Vagina (tissue), 2 donors: ENCODE measurements at regions not wholly inside any gene's neighbourhood (a gene's known extent, or its start where the extent isn't known, plus 50 kb on each side); places are given as distances from the start of the nearest gene placed in this dataset.
A peak's percentile ranks its signal among the peaks of the same experiment; 100 is the strongest.

Source experiments
- DNase-seq, 2 donors: peaks; one replicate each; pipeline ENCODE4 v3.0.0-alpha.2; 2017; ENCODE audit errors: extremely low spot score in 2 of 2
- H3K27ac ChIP-seq: fragments of 200-600 bp; sonication (generic); one replicate; pipeline ENCODE4 v1.5.1; 2019
- H3K27me3 ChIP-seq: fragments of 200-600 bp; sonication (generic); one replicate; pipeline ENCODE4 v1.5.1; 2019
- H3K36me3 ChIP-seq, 2 donors: fragments of 200-600 bp; sonication (generic); one replicate each; pipeline ENCODE4 v1.5.1; 2017 to 2019
- H3K4me1 ChIP-seq: fragments of 200-600 bp; sonication (generic); one replicate; pipeline ENCODE4 v1.5.1; 2019
- H3K4me3 ChIP-seq, 2 donors: fragments of 200-600 bp; sonication (generic); 1 replicate in 1 of 2; 2 replicates in 1 of 2; pipeline ENCODE4 v1.5.1; 2016 to 2019
- H3K9me3 ChIP-seq: fragments of 200-600 bp; sonication (generic); one replicate; pipeline ENCODE4 v1.5.1; 2019
- CTCF ChIP-seq, 3 experiments: fragments of 450-650 bp in 2 of 3; fragments of 200-600 bp in 1 of 3; sonication (generic) in 1 of 3; IDR thresholded peaks; one replicate each; pipeline ENCODE4 v1.5.1; 2017 to 2019; ENCODE audit warnings: antibody characterized with exemption in 3 of 3, mild to moderate bottlenecking in 2 of 3, moderate library complexity in 2 of 3
- POLR2A ChIP-seq, 2 donors: fragments of 450-650 bp; IDR thresholded peaks; one replicate each; pipeline ENCODE4 v1.6.1; 2017; ENCODE audit warnings: antibody characterized with exemption in 2 of 2, mild to moderate bottlenecking in 2 of 2, moderate library complexity in 2 of 2
- POLR2AphosphoS5 ChIP-seq, 2 donors: sonication (generic); formaldehyde crosslinking; IDR thresholded peaks; one replicate each; pipeline ENCODE4 v1.9.0; 2017; ENCODE audit warnings: antibody characterized with exemption in 2 of 2, mild to moderate bottlenecking in 2 of 2, low read depth in 1 of 2; ENCODE audit not compliant: insufficient read depth in 1 of 2
- intact Hi-C: fragments of 100-400 bp; cut with DNase I; formaldehyde crosslinking; loops from one replicate; pipeline ENCODE4 v1.15.1; 2023

GRCh38 chr17:33968350-33969044 is 286.6 kb upstream of the CCL2 start:
- peak in 1 of 2 donors; percentile 81 for DNase-seq
- no peak for TF ChIP-seq POLR2AphosphoS5 (IDR thresholded peaks at IDR 0.05; ENCODE audit: insufficient read depth in 1 of 2, low read depth in 1 of 2)
- no peak for TF ChIP-seq CTCF (IDR thresholded peaks at IDR 0.05)
- no peak for TF ChIP-seq POLR2A (IDR thresholded peaks at IDR 0.05)
- Histone ChIP-seq H3K36me3 (no peaks in the 10 kb centered on the region), H3K27me3 (no peaks in the 10 kb centered on the region), H3K4me3 (no peak overlapping the region), H3K27ac (no peak overlapping the region), H3K4me1 (peaks cover 7% of the 10 kb centered on the region), H3K9me3 (no peaks in the 10 kb centered on the region)
- intact Hi-C loops: no loop called here

- intact Hi-C loops: no loop called here
- Histone ChIP-seq H3K27ac (no peak overlapping the region), H3K4me3 (no peak overlapping the region), H3K4me1 (peaks cover 7% of the 10 kb centered on the region), H3K9me3 (no peaks in the 10 kb centered on the region), H3K36me3 (no peaks in the 10 kb centered on the region), H3K27me3 (no peaks in the 10 kb centered on the region)
- DNase-seq: no peak
- TF ChIP-seq CTCF (IDR thresholded peaks at IDR 0.05): no peak
- TF ChIP-seq POLR2A (IDR thresholded peaks at IDR 0.05): no peak
Observed at GRCh38 chr17:33970279-33970678, 284.8 kb upstream of the CCL2 start.

GRCh38 chr17:33972763-33973162 is 282.3 kb upstream of the CCL2 start:
- TF ChIP-seq POLR2A (IDR thresholded peaks at IDR 0.05) (no peak), CTCF (IDR thresholded peaks at IDR 0.05) (no peak), POLR2AphosphoS5 (IDR thresholded peaks at IDR 0.05; ENCODE audit: insufficient read depth in 1 of 2, low read depth in 1 of 2) (no peak)
- Histone ChIP-seq H3K9me3 (no peaks in the 10 kb centered on the region), H3K36me3 (no peaks in the 10 kb centered on the region), H3K4me1 (peaks cover 7% of the 10 kb centered on the region), H3K27ac (no peak overlapping the region), H3K27me3 (no peaks in the 10 kb centered on the region), H3K4me3 (no peak overlapping the region)
- DNase-seq: no peak
- intact Hi-C loops: no loop called here

GRCh38 chr17:33973491-33973890 is 281.6 kb upstream of the CCL2 start:
- no peak overlapping the region for H3K4me3 ChIP-seq
- intact Hi-C loops: no loop called here
- no peak overlapping the region for H3K27ac ChIP-seq
- no peaks in the 10 kb centered on the region for H3K9me3 ChIP-seq
- TF ChIP-seq CTCF (IDR thresholded peaks at IDR 0.05): no peak
- TF ChIP-seq POLR2AphosphoS5 (IDR thresholded peaks at IDR 0.05; ENCODE audit: insufficient read depth in 1 of 2, low read depth in 1 of 2): no peak
- no peak for TF ChIP-seq POLR2A (IDR thresholded peaks at IDR 0.05)
- no peaks in the 10 kb centered on the region for H3K4me1 ChIP-seq
- H3K36me3 ChIP-seq: no peaks in the 10 kb centered on the region
- DNase-seq: no peak
- no peaks in the 10 kb centered on the region for H3K27me3 ChIP-seq

- Histone ChIP-seq H3K9me3 (no peaks in the 10 kb centered on the region), H3K27me3 (no peaks in the 10 kb centered on the region), H3K4me3 (no peak overlapping the region), H3K27ac (no peak overlapping the region), H3K4me1 (no peaks in the 10 kb centered on the region), H3K36me3 (no peaks in the 10 kb centered on the region)
- no peak for TF ChIP-seq POLR2AphosphoS5 (IDR thresholded peaks at IDR 0.05; ENCODE audit: insufficient read depth in 1 of 2, low read depth in 1 of 2)
- no peak for TF ChIP-seq POLR2A (IDR thresholded peaks at IDR 0.05)
- TF ChIP-seq CTCF (IDR thresholded peaks at IDR 0.05): no peak
- intact Hi-C loops: no loop called here
- peak in 1 of 2 donors; percentile 65 for DNase-seq
Observed at GRCh38 chr17:33974276-33974675, 280.8 kb upstream of the CCL2 start.
